GM12878 (cell line): ENCODE measurements at regions not wholly inside any gene's neighbourhood (a gene's known extent, or its start where the extent isn't known, plus 50 kb on each side); places are given as distances from the start of the nearest gene placed in this dataset.

ENCODE experiments used
- ATAC-seq: fragments of 200-7000 bp; cut with Tn5 transposase; 3 replicates; pipeline ENCODE4 v1.9.1; 2020; ENCODE audit warnings: mild to moderate bottlenecking, moderate library complexity
- BruUV-seq: library from RNA; stranded (reverse); fragments of 400-500 nt; replicated peaks from 2 replicates; lab custom pipeline; 2021; lab: Mats Ljungman, UMichigan
- CTCF ChIA-PET: fragments of 300-600 bp; sonication (Branson Sonifier 250); formaldehyde crosslinking; extraction: SDS; loops from one replicate; lab custom pipeline; 2021; ENCODE audit warnings: inconsistent platforms; lab: Yijun Ruan, JAX
- POLR2A ChIA-PET: fragments of 350-600 bp; formaldehyde crosslinking; extraction: SDS; loops from one replicate; lab custom pipeline; 2021; ENCODE audit warnings: inconsistent platforms; lab: Charles Lee
- RAD21 ChIA-PET: fragments of 300-600 bp; sonication (Branson Sonifier 250); formaldehyde crosslinking; loops from one replicate; lab custom pipeline; 2023; ENCODE audit warnings: antibody characterized with exemption; ENCODE audit not compliant: unreplicated experiment; lab: Charles Lee
- SMC1A ChIA-PET: fragments of 300-600 bp; sonication (Branson Sonifier 250); formaldehyde crosslinking; loops from one replicate; lab custom pipeline; 2023; ENCODE audit not compliant: unreplicated experiment, uncharacterized antibody; lab: Charles Lee
- DNase-seq: peaks from one replicate; pipeline ENCODE4 v3.0.0-alpha.2; 2011; ENCODE audit warnings: low read depth, low spot score
- FAIRE-seq: peaks from 3 replicates; lab custom pipeline; 2011; peaks lifted over from hg19 to GRCh38; lab: Jason Lieb, UNC
- H2AFZ ChIP-seq: 2 replicates; pipeline ENCODE4 v1.6.0; 2011; ENCODE audit warnings: low read depth, low read length, control low read depth; ENCODE audit not compliant: control insufficient read depth
- H3K27ac ChIP-seq: 2 replicates; pipeline ENCODE4 v1.5.1; 2011; ENCODE audit warnings: control low read depth; ENCODE audit not compliant: control insufficient read depth, insufficient read depth
- H3K27me3 ChIP-seq, 2 experiments: replicated peaks in 1 of 2; 2 replicates each; pipeline versions ENCODE4 v1.6.0 to v1.6.1; 2011; ENCODE audit warnings: low read length in 1 of 2; ENCODE audit not compliant: control insufficient read depth in 2 of 2, insufficient read depth in 2 of 2
- H3K36me3 ChIP-seq, 2 experiments: 2 replicates each; pipeline ENCODE4 v1.5.1; 2011; ENCODE audit warnings: low read length in 1 of 2; ENCODE audit not compliant: control insufficient read depth in 2 of 2, insufficient read depth in 2 of 2
- H3K4me1 ChIP-seq: 2 replicates; pipeline ENCODE4 v1.6.1; 2011; ENCODE audit warnings: mild to moderate bottlenecking, low read length, moderate library complexity, mixed read lengths; ENCODE audit not compliant: control insufficient read depth, insufficient read depth
- H3K4me2 ChIP-seq: 2 replicates; pipeline ENCODE4 v1.6.0; 2011; ENCODE audit warnings: control low read depth; ENCODE audit not compliant: control insufficient read depth, insufficient read depth
- H3K4me3 ChIP-seq: fragments of 200-600 bp; sonication (generic); 2 replicates; pipeline ENCODE4 v1.5.1; 2016
- H3K79me2 ChIP-seq: 2 replicates; pipeline ENCODE4 v1.6.0; 2011; ENCODE audit warnings: low read length; ENCODE audit not compliant: control insufficient read depth, insufficient read depth
- H3K9ac ChIP-seq: 2 replicates; pipeline ENCODE4 v1.8.0; 2011; ENCODE audit warnings: low read length, control low read depth, mixed read lengths; ENCODE audit not compliant: control insufficient read depth, insufficient read depth
- H3K9me3 ChIP-seq: replicated peaks from 3 replicates; pipeline ENCODE4 v1.5.1; 2011; ENCODE audit warnings: mild to moderate bottlenecking, low read length; ENCODE audit not compliant: control insufficient read depth, insufficient read depth
- H4K20me1 ChIP-seq: 2 replicates; pipeline ENCODE4 v1.6.0; 2011; ENCODE audit not compliant: control insufficient read depth, insufficient read depth
- ASH2L ChIP-seq: fragments of 300-600, 200-600 bp; sonication (generic); IDR thresholded peaks from 2 replicates; pipeline ENCODE4 v1.6.1; 2017; ENCODE audit warnings: low read depth, mild to moderate bottlenecking, borderline replicate concordance
- CREM ChIP-seq: IDR thresholded peaks from 2 replicates; pipeline ENCODE4 v1.6.1; 2014; ENCODE audit warnings: antibody characterized with exemption, low read depth
- EP300 ChIP-seq, 2 experiments: fragments of 150-350 bp in 1 of 2; IDR thresholded peaks; 2 replicates each; pipeline ENCODE4 v1.6.1; 2011 to 2012; ENCODE audit warnings: low read depth in 2 of 2, low read length in 2 of 2, borderline replicate concordance in 1 of 2, improper control_type of control experiment in 1 of 2, inconsistent platforms in 1 of 2; ENCODE audit not compliant: control insufficient read depth in 1 of 2
- IKZF2 ChIP-seq, 2 experiments: fragments of 450-650 bp; IDR thresholded peaks; 2 replicates each; pipeline ENCODE4 v1.6.1; 2017; ENCODE audit warnings: mild to moderate bottlenecking in 2 of 2, moderate library complexity in 2 of 2
- IRF4 ChIP-seq: IDR thresholded peaks from 2 replicates; pipeline ENCODE4 v1.6.1; 2011; ENCODE audit warnings: low read depth, low read length
- MEF2A ChIP-seq: IDR thresholded peaks from 2 replicates; pipeline ENCODE4 v1.6.1; 2011; ENCODE audit warnings: low read depth, mild to moderate bottlenecking, low read length, moderate library complexity; ENCODE audit not compliant: insufficient read depth
- MTA3 ChIP-seq: IDR thresholded peaks from 2 replicates; pipeline ENCODE4 v1.6.1; 2012; ENCODE audit warnings: low read length, inconsistent platforms, borderline replicate concordance
- MYC ChIP-seq: IDR thresholded peaks from 2 replicates; pipeline ENCODE4 v1.6.1; 2011; ENCODE audit warnings: mild to moderate bottlenecking, low read length, moderate library complexity, inconsistent platforms; ENCODE audit not compliant: insufficient read depth, insufficient replicate concordance, insufficient read length, severe bottlenecking
- NR2C2 ChIP-seq: IDR thresholded peaks from 2 replicates; pipeline ENCODE4 v1.6.1; 2011; ENCODE audit warnings: borderline replicate concordance, low read depth; ENCODE audit not compliant: control insufficient read depth, insufficient read length
- NRF1 ChIP-seq: conservative IDR thresholded peaks from 2 replicates; pipeline ENCODE4 v1.6.1; 2011; ENCODE audit warnings: mild to moderate bottlenecking, low read depth, low read length, improper control_type of control experiment
- SMARCA5 ChIP-seq: fragments of 450-650 bp; IDR thresholded peaks from 2 replicates; pipeline ENCODE4 v1.6.1; 2017; ENCODE audit warnings: mild to moderate bottlenecking
- SMC3 ChIP-seq: IDR thresholded peaks from 2 replicates; pipeline ENCODE4 v1.6.1; 2011; ENCODE audit warnings: low read length, improper control_type of control experiment, borderline replicate concordance
- YY1 ChIP-seq: IDR thresholded peaks from 2 replicates; pipeline ENCODE4 v1.6.1; 2011; ENCODE audit warnings: low read depth, mild to moderate bottlenecking, low read length
- ZNF217 ChIP-seq: fragments of 450-650 bp; IDR thresholded peaks from 2 replicates; pipeline ENCODE4 v1.6.1; 2017; ENCODE audit warnings: antibody characterized with exemption, mild to moderate bottlenecking
- WGBS: methylation state at CpG from one replicate; pipeline ENCODE4 v1.1.6; 2016; ENCODE audit warnings: low lambda C conversion rate; ENCODE audit not compliant: insufficient replicate concordance, insufficient coverage; ENCODE audit errors: missing lambda C conversion rate; 5-methylcytosine and 5-hydroxymethylcytosine counted together
- in situ Hi-C: fragments of 300-500 bp; cut with MboI; formaldehyde crosslinking; loops from 9 replicates; pipeline ENCODE4 v1.14.3; 2018; ENCODE audit warnings: mixed read lengths
- intact Hi-C: fragments of 100-400 bp; cut with micrococcal nuclease; formaldehyde crosslinking; loops from one replicate; pipeline ENCODE4 v1.14.2; 2022; ENCODE audit not compliant: unreplicated experiment
- TF ChIP-seq, protein P1 (sequence below): fragments of 450-650 bp; conservative IDR thresholded peaks from 2 replicates; pipeline ENCODE4 v1.6.1; 2017; ENCODE audit warnings: mild to moderate bottlenecking, moderate library complexity
- TF ChIP-seq, protein P2 (sequence below): fragments of 450-650 bp; IDR thresholded peaks from 2 replicates; pipeline ENCODE4 v1.6.1; 2016; ENCODE audit warnings: mild to moderate bottlenecking
- TF ChIP-seq, protein P3 (sequence below): IDR thresholded peaks from 2 replicates; pipeline ENCODE4 v1.6.1; 2011; ENCODE audit warnings: borderline replicate concordance, low read depth, mild to moderate bottlenecking, moderate library complexity, mixed read lengths, low read length; ENCODE audit not compliant: insufficient read depth; ENCODE audit errors: extremely low read length

DNA sequence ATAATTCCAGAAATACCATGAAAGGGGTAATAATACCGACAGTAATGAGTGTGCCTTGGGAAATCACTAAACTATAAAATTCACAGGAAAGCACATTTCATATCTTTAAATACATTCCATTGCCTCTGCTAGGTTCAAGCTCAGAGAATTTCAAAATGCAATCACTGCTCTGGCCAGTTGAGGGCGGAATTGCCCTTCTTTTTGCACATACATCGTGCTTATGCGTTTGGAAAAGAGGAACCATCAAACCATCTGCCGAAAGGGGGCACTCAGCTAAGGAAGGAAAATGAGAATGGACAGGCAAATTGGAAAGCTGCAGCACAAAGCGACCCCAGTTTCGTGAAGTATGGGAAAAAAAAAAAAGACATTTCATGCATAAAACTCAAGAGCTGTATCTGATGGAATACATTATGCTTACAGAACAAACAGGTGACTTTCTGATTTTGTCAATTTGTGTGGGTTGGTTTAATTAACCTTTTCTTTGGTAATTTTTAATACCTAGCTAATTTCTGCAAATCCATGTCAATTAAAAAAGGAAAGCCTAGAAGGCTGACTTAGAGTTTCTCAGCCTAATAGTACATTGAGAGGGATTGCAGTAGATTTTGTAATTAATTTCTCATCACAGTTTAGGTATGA lies 61.4 kb downstream of the TUSC7 start (continued):
- TF ChIP-seq MTA3 (no peak), IRF4 (no peak), ZNF217 (no peak), YY1 (peak; percentile 62; the same call in 1 of the 2 replicates), IKZF2 (IDR thresholded peaks at IDR 0.05) (no peak), SMARCA5 (peak; percentile 75; the same call in 1 of the 2 replicates), ASH2L (no peak), SMC3 (peak; percentile 70), CREM (no peak)
- TF ChIP-seq, protein P1, sequence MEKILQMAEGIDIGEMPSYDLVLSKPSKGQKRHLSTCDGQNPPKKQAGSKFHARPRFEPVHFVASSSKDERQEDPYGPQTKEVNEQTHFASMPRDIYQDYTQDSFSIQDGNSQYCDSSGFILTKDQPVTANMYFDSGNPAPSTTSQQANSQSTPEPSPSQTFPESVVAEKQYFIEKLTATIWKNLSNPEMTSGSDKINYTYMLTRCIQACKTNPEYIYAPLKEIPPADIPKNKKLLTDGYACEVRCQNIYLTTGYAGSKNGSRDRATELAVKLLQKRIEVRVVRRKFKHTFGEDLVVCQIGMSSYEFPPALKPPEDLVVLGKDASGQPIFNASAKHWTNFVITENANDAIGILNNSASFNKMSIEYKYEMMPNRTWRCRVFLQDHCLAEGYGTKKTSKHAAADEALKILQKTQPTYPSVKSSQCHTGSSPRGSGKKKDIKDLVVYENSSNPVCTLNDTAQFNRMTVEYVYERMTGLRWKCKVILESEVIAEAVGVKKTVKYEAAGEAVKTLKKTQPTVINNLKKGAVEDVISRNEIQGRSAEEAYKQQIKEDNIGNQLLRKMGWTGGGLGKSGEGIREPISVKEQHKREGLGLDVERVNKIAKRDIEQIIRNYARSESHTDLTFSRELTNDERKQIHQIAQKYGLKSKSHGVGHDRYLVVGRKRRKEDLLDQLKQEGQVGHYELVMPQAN: no peak
- TF ChIP-seq, all 136 proteins: peak for 9

DNA sequence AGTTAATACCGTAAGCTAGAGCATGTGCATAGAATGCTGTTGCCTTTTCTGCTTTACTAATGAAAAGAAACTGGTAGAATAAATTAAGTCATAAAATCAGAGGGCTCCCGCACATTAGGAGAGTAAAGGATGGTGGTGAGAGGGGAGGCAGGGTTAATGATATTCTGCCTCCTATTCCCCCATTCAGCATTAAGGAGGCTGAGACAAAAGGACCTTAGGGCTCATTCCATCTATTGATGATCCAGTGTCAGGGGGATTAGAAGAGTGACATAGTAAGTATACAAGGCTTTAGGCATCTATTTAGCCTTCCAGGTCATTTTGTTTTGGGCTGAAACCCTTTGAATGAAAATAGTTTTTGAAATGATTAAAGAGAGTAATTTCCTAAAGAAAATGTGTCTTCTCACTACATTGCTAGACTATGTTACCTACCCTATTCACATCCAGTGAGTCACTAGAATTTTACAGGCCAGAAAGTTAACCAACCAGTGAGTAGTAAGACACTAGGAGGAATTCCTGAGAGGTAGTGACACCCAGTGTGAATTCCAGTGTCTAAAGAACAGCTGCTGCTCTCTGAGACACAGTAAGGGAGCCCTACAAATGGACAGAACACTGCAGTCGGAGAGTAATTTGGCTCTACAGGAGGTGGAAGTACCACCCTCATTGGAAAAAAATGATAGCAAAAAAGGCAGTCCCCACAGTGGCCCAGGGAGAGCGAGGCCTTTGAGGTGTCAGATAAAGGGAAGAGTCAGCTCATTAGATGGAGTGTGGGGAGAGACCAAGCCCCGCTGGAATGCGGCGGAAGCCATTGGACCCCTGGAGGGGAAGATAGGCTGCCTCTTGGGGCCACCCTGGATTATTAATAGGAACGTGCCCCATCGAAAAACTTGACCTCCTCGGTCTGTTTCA lies 67.6 kb downstream of the TUSC7 start:
- Histone ChIP-seq H3K4me3 (no peak overlapping the region), H3K4me2 (no peak overlapping the region), H3K9me3 (no peaks in the 10 kb centered on the region), H2AFZ (no peak overlapping the region), H3K27ac (no peak overlapping the region), H4K20me1 (no peaks in the 10 kb centered on the region), H3K36me3 (no peaks in the 10 kb centered on the region), H3K4me1 (no peaks in the 10 kb centered on the region), H3K9ac (no peak overlapping the region), H3K79me2 (no peaks in the 10 kb centered on the region), H3K27me3 (no peaks in the 10 kb centered on the region; a peak in 1 of 4 replicates)
- SMC1A ChIA-PET: no interaction called here
- in situ Hi-C loops: loop anchor here (10.0 kb wide), 2 partner anchors 578 to 748 kb away; no protein-coding TSS in a partner anchor
- FAIRE-seq (peak; percentile 70), ATAC-seq (no peak), DNase-seq (no peak)
- RAD21 ChIA-PET: no interaction called here
- intact Hi-C loops: loop anchor here (10.0 kb wide), 1 partner anchor 298 kb away; no protein-coding TSS in a partner anchor
- CTCF ChIA-PET: no interaction called here
- TF ChIP-seq NRF1 (no peak), SMARCA5 (no peak), MEF2A (no peak), EP300 (IDR thresholded peaks at IDR 0.05; ENCODE audit: borderline replicate concordance in 1 of 2, control insufficient read depth in 1 of 2, low read depth in 2 of 2, low read length in 2 of 2) (no peak), NR2C2 (no peak), MYC (no peak)
- TF ChIP-seq, protein P2, sequence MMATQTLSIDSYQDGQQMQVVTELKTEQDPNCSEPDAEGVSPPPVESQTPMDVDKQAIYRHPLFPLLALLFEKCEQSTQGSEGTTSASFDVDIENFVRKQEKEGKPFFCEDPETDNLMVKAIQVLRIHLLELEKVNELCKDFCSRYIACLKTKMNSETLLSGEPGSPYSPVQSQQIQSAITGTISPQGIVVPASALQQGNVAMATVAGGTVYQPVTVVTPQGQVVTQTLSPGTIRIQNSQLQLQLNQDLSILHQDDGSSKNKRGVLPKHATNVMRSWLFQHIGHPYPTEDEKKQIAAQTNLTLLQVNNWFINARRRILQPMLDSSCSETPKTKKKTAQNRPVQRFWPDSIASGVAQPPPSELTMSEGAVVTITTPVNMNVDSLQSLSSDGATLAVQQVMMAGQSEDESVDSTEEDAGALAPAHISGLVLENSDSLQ: no peak
- TF ChIP-seq, protein P3, sequence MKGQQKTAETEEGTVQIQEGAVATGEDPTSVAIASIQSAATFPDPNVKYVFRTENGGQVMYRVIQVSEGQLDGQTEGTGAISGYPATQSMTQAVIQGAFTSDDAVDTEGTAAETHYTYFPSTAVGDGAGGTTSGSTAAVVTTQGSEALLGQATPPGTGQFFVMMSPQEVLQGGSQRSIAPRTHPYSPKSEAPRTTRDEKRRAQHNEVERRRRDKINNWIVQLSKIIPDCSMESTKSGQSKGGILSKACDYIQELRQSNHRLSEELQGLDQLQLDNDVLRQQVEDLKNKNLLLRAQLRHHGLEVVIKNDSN: no peak
- POLR2A ChIA-PET: no interaction called here
- 38% methylated on average over 10 of the region's 10 CpGs for WGBS
- no TSS peak for BruUV-seq
